ENCODE measurements at regions not wholly inside any gene's neighbourhood (a gene's known extent, or its start where the extent isn't known, plus 50 kb on each side); places are given as distances from the start of the nearest gene placed in this dataset.

GRCh38 chr6:144823131-144823530, 538.0 kb downstream of the UTRN start:
- H3K9me3 ChIP-seq = no peaks in the 10 kb centered on the region
- H3K4me3 ChIP-seq (ENCODE audit: low read depth, low read length) = no peak overlapping the region
- BruUV-seq (replicated peaks) = no TSS peak
- CTCF ChIA-PET = no interaction called here
- Mint-ChIP-seq H3K4me1 (ENCODE audit: low read depth, unreplicated experiment) (no peaks in the 10 kb centered on the region), H3K27me3 (ENCODE audit: insufficient read depth, unreplicated experiment) (no peaks in the 10 kb centered on the region), H3K4me3 (ENCODE audit: unreplicated experiment) (no peak overlapping the region), H3K27ac (ENCODE audit: unreplicated experiment) (no peak overlapping the region), H3K36me3 (ENCODE audit: insufficient read depth, unreplicated experiment) (peaks cover 50% of the 10 kb centered on the region), H3K9me3 (ENCODE audit: unreplicated experiment) (no peaks in the 10 kb centered on the region)
- TF ChIP-seq, protein P1, sequence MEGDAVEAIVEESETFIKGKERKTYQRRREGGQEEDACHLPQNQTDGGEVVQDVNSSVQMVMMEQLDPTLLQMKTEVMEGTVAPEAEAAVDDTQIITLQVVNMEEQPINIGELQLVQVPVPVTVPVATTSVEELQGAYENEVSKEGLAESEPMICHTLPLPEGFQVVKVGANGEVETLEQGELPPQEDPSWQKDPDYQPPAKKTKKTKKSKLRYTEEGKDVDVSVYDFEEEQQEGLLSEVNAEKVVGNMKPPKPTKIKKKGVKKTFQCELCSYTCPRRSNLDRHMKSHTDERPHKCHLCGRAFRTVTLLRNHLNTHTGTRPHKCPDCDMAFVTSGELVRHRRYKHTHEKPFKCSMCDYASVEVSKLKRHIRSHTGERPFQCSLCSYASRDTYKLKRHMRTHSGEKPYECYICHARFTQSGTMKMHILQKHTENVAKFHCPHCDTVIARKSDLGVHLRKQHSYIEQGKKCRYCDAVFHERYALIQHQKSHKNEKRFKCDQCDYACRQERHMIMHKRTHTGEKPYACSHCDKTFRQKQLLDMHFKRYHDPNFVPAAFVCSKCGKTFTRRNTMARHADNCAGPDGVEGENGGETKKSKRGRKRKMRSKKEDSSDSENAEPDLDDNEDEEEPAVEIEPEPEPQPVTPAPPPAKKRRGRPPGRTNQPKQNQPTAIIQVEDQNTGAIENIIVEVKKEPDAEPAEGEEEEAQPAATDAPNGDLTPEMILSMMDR (IDR thresholded peaks at IDR 0.05; ENCODE audit: insufficient read depth in 1 of 2, low read depth in 1 of 2, low read length in 1 of 2, severe bottlenecking in 1 of 2, unreplicated experiment in 1 of 2) = no peak
- H3K27me3 ChIP-seq (replicated peaks; ENCODE audit: control insufficient read depth, insufficient read depth, low read length) = no peaks in the 10 kb centered on the region
- no peaks in the 10 kb centered on the region for H3K36me3 ChIP-seq (ENCODE audit: control insufficient read depth, insufficient read depth, low read length)
- H3K4me1 ChIP-seq = no peaks in the 10 kb centered on the region
- intact Hi-C loops (cut with micrococcal nuclease; ENCODE audit: unreplicated experiment) = no loop called here
- POLR2A ChIA-PET = no interaction called here
- no peak for DNase-seq

- no peak overlapping the region for H3K4me3 ChIP-seq (ENCODE audit: low read depth, low read length)
- TF ChIP-seq, protein P1 (IDR thresholded peaks at IDR 0.05; ENCODE audit: insufficient read depth in 1 of 2, low read depth in 1 of 2, low read length in 1 of 2, severe bottlenecking in 1 of 2, unreplicated experiment in 1 of 2) = no peak
- no TSS peak for BruUV-seq (replicated peaks)
- DNase-seq = no peak
- no peaks in the 10 kb centered on the region for H3K4me1 ChIP-seq
- POLR2A ChIA-PET = no interaction called here
- no peaks in the 10 kb centered on the region for H3K27me3 ChIP-seq (replicated peaks; ENCODE audit: control insufficient read depth, insufficient read depth, low read length)
- CTCF ChIA-PET = no interaction called here
- Mint-ChIP-seq H3K36me3 (ENCODE audit: insufficient read depth, unreplicated experiment) (peaks cover 52% of the 10 kb centered on the region), H3K4me1 (ENCODE audit: low read depth, unreplicated experiment) (no peaks in the 10 kb centered on the region), H3K27ac (ENCODE audit: unreplicated experiment) (peak overlapping the region; percentile 7), H3K27me3 (ENCODE audit: insufficient read depth, unreplicated experiment) (no peaks in the 10 kb centered on the region), H3K4me3 (ENCODE audit: unreplicated experiment) (no peak overlapping the region), H3K9me3 (ENCODE audit: unreplicated experiment) (no peaks in the 10 kb centered on the region)
- intact Hi-C loops (cut with micrococcal nuclease; ENCODE audit: unreplicated experiment) = no loop called here
- H3K36me3 ChIP-seq (ENCODE audit: control insufficient read depth, insufficient read depth, low read length) = no peaks in the 10 kb centered on the region
- H3K9me3 ChIP-seq = no peaks in the 10 kb centered on the region
Measured at GRCh38 chr6:144824018-144824417, 538.9 kb downstream of the UTRN start.

GRCh38 chr6:144834426-144835038, 549.4 kb downstream of the UTRN start:
- TF ChIP-seq, protein P1 (IDR thresholded peaks at IDR 0.05; ENCODE audit: insufficient read depth in 1 of 2, low read depth in 1 of 2, low read length in 1 of 2, severe bottlenecking in 1 of 2, unreplicated experiment in 1 of 2) = no peak
- ChIA-PET CTCF (no interaction called here), POLR2A (no interaction called here)
- Histone ChIP-seq H3K4me3 (ENCODE audit: low read depth, low read length) (no peak overlapping the region), H3K27me3 (replicated peaks; ENCODE audit: control insufficient read depth, insufficient read depth, low read length) (no peaks in the 10 kb centered on the region), H3K4me1 (no peaks in the 10 kb centered on the region), H3K36me3 (ENCODE audit: control insufficient read depth, insufficient read depth, low read length) (peaks cover 2% of the 10 kb centered on the region; the same call in 1 of the 2 replicates), H3K9me3 (no peaks in the 10 kb centered on the region)
- intact Hi-C loops (cut with micrococcal nuclease; ENCODE audit: unreplicated experiment) = no loop called here
- H3K4me1 Mint-ChIP-seq (ENCODE audit: low read depth, unreplicated experiment) = no peaks in the 10 kb centered on the region
- no TSS peak for BruUV-seq (replicated peaks)
- H3K27ac Mint-ChIP-seq (ENCODE audit: unreplicated experiment) = no peak overlapping the region
- H3K36me3 Mint-ChIP-seq (ENCODE audit: insufficient read depth, unreplicated experiment) = peaks cover 51% of the 10 kb centered on the region
- H3K9me3 Mint-ChIP-seq (ENCODE audit: unreplicated experiment) = no peaks in the 10 kb centered on the region
- no peak overlapping the region for H3K4me3 Mint-ChIP-seq (ENCODE audit: unreplicated experiment)
- no peak for DNase-seq
- H3K27me3 Mint-ChIP-seq (ENCODE audit: insufficient read depth, unreplicated experiment) = no peaks in the 10 kb centered on the region
